Occipital lobe (tissue), 1 donor: ENCODE measurements at regions not wholly inside any gene's neighbourhood (a gene's known extent, or its start where the extent isn't known, plus 50 kb on each side); places are given as distances from the start of the nearest gene placed in this dataset.
"Not testable (repeated sequence)": the region's sequence is repeated elsewhere in the genome, so short reads cannot be mapped to it uniquely, and the experiment has no call there.

Experiments
- DNase-seq: peaks from one replicate; lab custom pipeline; 2025; lab: John Stamatoyannopoulos, UW

- no peak for DNase-seq
These were observed 85.3 kb downstream of the FOXD2 start for GRCh38 chr1:47522935-47523834.

- DNase-seq = no peak
These were observed 86.0 kb downstream of the FOXD2 start for GRCh38 chr1:47523835-47524215.

DNA sequence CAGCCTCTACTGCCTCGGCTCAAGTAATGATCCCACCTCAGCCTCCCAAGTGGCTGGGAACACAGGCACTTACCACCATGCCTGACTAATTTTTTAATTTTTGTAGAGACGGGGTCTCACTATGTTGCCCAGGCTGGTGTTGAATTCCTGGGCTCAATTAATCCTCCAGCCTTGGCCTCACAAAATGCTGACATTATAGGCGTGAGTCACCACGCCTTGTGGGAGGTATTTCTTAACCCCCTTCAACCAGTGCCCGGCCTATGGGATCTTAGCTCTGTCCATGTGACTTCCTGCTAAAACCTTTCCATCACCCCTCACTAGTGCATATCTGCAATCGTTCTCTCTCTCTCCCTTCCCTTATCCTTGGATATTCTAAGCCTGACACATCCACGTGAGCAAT, 86.4 kb downstream of the FOXD2 start:
- no peak for DNase-seq

- no peak for DNase-seq
These were observed 89.9 kb downstream of the FOXD2 start for GRCh38 chr1:47527653-47528272.

DNA sequence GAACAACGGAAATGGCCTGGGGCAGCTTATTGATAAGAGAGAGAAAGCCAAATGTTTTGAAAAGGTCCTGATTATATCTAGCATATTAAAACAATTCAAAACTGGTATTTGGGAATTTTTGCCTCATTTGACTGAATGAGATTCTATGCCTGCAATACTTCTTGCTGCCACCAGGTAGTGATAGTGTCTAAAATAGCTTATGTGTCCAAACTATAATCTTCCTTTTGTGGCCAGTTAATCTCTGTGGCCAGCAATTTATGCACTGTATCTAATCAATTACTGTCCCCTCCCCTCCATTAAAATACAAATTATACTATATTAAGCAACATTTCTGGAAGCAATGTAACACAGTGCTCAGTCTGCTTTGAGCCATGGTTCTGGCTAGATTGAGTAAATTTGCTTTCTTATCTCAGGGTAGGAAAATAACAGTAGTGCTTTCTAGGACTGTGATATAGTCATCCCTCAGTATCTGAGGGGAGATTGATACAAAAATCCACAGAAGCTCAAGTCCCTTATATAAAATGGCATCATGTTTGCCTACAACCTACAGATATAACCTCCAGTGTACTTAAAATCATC, 91.8 kb downstream of the FOXD2 start:
- DNase-seq = no peak

- no peak for DNase-seq
These were observed 95.3 kb downstream of the FOXD2 start for GRCh38 chr1:47532921-47533792.

DNA sequence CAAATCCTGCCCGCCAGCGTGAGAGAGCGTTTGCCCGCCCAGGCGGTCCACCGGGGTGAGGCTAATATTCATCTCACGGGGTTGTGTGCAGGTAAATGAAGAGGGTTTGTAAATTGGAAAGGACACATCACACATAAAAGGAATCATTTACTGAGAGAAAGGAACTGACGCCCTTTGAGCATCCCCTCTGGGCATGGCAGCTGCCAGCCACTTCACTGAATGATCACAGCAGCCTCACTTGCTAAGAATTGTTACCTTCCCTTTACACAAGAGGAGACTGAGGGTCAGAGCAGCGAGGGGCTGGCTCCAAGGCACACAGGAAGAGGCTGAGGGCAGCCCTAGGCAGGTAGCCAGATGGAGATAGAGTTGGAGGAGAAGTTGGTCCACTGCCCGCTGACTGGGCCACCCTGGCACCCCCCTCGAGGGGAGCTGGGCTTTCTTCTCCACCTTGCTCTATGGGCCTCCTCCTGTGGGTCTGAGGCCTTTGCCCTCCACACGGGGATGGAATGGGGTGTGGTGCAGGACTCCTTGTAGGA, 96.0 kb downstream of the FOXD2 start:
- DNase-seq = no peak

GRCh38 chr1:47534436-47534835, 96.6 kb downstream of the FOXD2 start:
- no peak for DNase-seq

DNA sequence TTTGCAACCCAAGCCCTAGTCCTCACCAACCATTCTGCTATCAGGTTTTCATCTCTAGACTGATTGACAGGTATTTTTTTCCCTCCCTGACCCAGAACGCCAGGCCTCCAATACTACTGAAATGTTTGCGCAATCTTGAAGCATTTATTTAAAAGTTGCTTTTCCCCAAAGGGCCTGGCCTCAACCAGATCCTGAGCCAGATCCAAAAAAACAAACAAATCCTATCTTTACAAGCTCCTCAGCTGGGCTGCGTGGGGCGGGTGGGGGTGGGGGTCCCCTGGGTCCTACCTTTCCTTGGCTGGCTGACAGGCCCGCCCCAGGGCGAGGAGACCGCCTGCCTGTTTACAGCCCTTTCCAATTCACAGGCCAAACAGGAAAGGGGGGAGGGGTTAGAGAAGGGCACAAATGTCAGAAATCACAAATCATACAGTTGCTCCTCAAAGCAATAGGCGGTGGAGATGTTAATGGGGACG, 98.8 kb downstream of the FOXD2 start:
- no peak for DNase-seq

GRCh38 chr1:47537268-47537667, 99.4 kb downstream of the FOXD2 start:
- no peak for DNase-seq

DNA sequence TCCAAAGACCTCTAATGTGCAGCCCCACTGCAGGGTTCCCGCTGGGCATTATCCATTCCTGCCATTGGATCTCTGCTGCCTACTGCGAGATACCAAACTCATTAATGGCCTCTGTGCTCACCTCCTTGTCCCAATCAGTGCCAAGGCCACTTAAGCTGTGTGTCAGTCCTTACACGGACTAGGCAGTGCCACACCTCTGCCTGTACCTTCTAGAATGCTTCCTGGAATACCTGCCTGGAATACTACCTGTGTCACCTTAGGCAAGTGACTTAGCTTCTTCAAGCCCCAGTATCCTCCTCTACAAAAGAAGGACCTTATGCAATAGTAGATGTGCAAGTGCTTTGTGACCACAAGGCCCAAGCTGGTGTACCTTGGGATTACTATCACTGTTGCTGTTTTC, 100.1 kb downstream of the FOXD2 start:
- DNase-seq = no peak

GRCh38 chr1:47538530-47538929, 100.7 kb downstream of the FOXD2 start:
- not testable (repeated sequence) for DNase-seq

DNA sequence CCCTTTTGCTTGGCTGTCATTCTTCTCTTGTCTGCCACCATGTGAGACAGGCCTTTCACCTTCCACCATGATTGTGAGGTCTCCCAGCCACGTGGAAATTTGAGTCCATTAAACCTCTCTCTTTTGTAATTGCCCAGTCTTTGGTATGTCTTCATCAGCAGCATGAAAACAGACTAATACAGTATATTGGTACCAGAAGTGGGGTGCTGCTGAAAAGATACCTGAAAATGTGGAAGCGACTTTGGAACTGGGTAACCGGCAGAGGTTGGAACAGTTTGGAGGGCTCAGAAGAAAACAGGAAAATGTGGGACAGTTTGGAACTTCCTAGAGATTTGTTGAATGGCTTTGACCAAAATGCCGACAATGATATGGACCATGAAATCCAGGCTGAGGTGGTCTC, 103.9 kb downstream of the FOXD2 start:
- DNase-seq = not testable (repeated sequence)

- not testable (repeated sequence) for DNase-seq
These were observed 105.2 kb downstream of the FOXD2 start for GRCh38 chr1:47543089-47543488.

GRCh38 chr1:47545912-47546483, 108.2 kb downstream of the FOXD2 start:
- DNase-seq = no peak

GRCh38 chr1:47547753-47548573, 110.1 kb downstream of the FOXD2 start:
- no peak for DNase-seq

DNA sequence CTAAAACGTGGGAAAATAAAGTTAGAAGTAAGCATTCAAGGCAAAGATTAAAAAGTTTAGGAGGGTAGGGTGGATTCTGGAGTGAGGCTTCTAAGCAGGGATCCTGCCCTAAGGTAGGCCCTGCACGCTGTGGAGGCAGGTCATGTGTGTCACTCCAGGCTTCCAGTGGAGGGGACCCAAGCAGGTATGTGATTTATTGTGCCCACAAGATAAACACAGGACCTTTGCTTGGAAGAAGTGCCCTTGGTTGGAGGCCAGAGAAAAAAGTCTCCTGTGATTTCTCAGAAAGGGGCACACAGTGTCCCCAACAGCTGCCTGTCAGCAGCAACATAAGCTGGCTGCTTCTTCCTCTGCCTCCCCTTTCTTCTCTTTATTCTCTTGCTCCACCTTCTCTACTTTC, 110.8 kb downstream of the FOXD2 start:
- DNase-seq = no peak

DNA sequence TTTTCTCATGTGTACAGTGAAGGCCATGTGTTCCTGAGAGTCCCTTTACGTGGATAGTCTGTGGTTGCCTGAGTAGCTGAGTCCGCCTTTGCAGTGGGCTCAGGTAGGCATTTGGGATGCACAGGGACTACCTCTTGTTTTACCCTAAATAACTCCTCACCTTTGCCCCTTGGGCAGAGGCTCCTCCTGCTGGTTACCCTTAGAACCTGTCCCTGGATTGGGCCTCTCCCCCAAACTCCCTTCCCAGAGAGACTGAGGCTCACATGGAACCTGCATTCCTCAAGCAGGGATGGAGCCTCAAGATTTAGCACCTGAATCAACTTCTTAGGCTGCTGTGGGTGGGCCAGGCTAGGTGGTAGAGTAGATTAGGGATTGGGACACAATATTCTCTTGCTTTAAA, 111.7 kb downstream of the FOXD2 start:
- no peak for DNase-seq

- DNase-seq = no peak
These were observed 113.1 kb downstream of the FOXD2 start for GRCh38 chr1:47550929-47551328.

DNA sequence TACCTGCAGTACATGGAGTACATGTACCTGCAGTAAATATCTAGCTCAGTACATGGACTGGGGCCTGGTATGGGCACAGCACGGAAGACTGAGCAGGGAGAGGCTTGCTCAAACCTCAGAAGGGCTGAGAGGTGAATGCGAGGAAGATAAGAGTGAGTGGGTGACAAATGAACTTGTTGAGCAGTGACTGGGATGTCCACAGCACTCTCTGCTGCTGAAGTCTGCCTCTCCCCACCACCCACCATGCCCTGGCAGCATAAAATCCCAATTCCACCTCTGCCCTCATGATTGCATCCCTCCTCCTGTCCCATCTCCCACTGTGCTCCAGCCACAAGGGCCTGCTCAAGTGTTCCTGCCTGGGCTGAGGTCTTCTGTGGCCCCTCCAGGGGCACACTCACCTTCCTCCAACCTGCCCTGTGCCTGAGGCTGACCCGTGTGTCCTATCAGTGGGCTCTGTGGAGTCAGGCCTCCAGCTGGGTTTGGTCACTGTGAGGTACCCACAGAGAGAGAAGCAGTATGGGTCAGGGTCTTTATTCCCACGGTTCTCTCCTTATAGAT, 114.2 kb downstream of the FOXD2 start:
- no peak for DNase-seq
